Suprapubic skin (tissue), 4 donors: ENCODE measurements at regions not wholly inside any gene's neighbourhood (a gene's known extent, or its start where the extent isn't known, plus 50 kb on each side); places are given as distances from the start of the nearest gene placed in this dataset.

Experiments used
- DNase-seq, 2 donors: peaks; one replicate each; pipeline ENCODE4 v3.0.0-alpha.2; 2019; ENCODE audit warnings: low spot score in 2 of 2
- H3K27ac ChIP-seq: fragments of 200-600 bp; sonication (generic); one replicate; pipeline ENCODE4 v1.5.1; 2019
- H3K27me3 ChIP-seq: fragments of 200-600 bp; sonication (generic); one replicate; pipeline ENCODE4 v1.5.1; 2019
- H3K36me3 ChIP-seq: fragments of 200-600 bp; sonication (generic); one replicate; pipeline ENCODE4 v1.5.1; 2019
- H3K4me1 ChIP-seq: fragments of 200-600 bp; sonication (generic); one replicate; pipeline ENCODE4 v1.5.1; 2019
- H3K4me3 ChIP-seq: fragments of 200-600 bp; sonication (generic); one replicate; pipeline ENCODE4 v1.5.1; 2019; ENCODE audit warnings: mild to moderate bottlenecking
- H3K9me3 ChIP-seq: fragments of 200-600 bp; sonication (generic); one replicate; pipeline ENCODE4 v1.5.1; 2019
- EP300 ChIP-seq: sonication (generic); formaldehyde crosslinking; IDR thresholded peaks from one replicate; pipeline ENCODE4 v1.6.1; 2017; ENCODE audit warnings: antibody characterized with exemption
- POLR2A ChIP-seq, 2 donors: fragments of 450-650 bp; IDR thresholded peaks; one replicate each; pipeline ENCODE4 v1.6.1; 2017; ENCODE audit warnings: antibody characterized with exemption in 2 of 2, mild to moderate bottlenecking in 2 of 2, moderate library complexity in 2 of 2
- POLR2AphosphoS5 ChIP-seq, 3 donors: sonication (generic); formaldehyde crosslinking; IDR thresholded peaks; one replicate each; pipeline ENCODE4 v1.6.1; 2017; ENCODE audit warnings: antibody characterized with exemption in 3 of 3
- WGBS: methylation state at CpG from one replicate; pipeline ENCODE4 v1.1.5; 2018; 5-methylcytosine and 5-hydroxymethylcytosine counted together
- TF ChIP-seq, protein P1 (sequence below), 2 donors: fragments of 200-600 bp in 1 of 2; fragments of 450-650 bp in 1 of 2; sonication (generic) in 1 of 2; IDR thresholded peaks; one replicate each; pipeline ENCODE4 v1.5.1; 2016 to 2019; ENCODE audit warnings: antibody characterized with exemption in 2 of 2, mild to moderate bottlenecking in 1 of 2, moderate library complexity in 1 of 2

DNA sequence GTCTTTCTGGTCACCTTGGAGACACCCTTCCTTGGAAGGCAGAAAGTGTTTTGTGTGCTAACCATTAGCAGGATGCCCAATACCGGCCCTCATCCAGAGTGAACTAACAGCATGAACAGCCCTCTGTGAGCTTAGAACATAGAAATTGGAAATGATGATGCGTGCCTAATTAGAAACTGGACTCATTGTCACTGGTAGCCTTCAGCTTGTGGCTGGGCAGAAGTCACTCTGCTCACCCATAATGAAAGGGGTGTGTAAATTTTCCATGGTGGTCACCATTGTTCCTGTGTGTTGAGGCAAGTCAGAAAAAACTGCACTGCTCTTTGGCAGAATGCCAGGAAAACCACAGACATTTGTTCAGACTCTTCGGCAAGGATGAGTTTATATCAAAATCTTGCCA, 74.7 kb upstream of the CNTN4 start:
- no peak for DNase-seq
- Histone ChIP-seq H3K9me3 (no peaks in the 10 kb centered on the region), H3K4me1 (no peaks in the 10 kb centered on the region), H3K36me3 (no peaks in the 10 kb centered on the region), H3K27ac (no peak overlapping the region), H3K27me3 (no peaks in the 10 kb centered on the region), H3K4me3 (no peak overlapping the region)
- TF ChIP-seq POLR2AphosphoS5 (IDR thresholded peaks at IDR 0.05) (no peak), POLR2A (IDR thresholded peaks at IDR 0.05) (no peak)
- TF ChIP-seq, protein P1, sequence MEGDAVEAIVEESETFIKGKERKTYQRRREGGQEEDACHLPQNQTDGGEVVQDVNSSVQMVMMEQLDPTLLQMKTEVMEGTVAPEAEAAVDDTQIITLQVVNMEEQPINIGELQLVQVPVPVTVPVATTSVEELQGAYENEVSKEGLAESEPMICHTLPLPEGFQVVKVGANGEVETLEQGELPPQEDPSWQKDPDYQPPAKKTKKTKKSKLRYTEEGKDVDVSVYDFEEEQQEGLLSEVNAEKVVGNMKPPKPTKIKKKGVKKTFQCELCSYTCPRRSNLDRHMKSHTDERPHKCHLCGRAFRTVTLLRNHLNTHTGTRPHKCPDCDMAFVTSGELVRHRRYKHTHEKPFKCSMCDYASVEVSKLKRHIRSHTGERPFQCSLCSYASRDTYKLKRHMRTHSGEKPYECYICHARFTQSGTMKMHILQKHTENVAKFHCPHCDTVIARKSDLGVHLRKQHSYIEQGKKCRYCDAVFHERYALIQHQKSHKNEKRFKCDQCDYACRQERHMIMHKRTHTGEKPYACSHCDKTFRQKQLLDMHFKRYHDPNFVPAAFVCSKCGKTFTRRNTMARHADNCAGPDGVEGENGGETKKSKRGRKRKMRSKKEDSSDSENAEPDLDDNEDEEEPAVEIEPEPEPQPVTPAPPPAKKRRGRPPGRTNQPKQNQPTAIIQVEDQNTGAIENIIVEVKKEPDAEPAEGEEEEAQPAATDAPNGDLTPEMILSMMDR (IDR thresholded peaks at IDR 0.05), result no peak
- WGBS, result 60% methylated on average over 3 of the region's 3 CpGs

- TF ChIP-seq POLR2A (IDR thresholded peaks at IDR 0.05) (no peak), EP300 (no peak), POLR2AphosphoS5 (IDR thresholded peaks at IDR 0.05) (no peak)
- TF ChIP-seq, protein P1 (IDR thresholded peaks at IDR 0.05), result no peak
- Histone ChIP-seq H3K27ac (no peak overlapping the region), H3K36me3 (no peaks in the 10 kb centered on the region), H3K9me3 (no peaks in the 10 kb centered on the region), H3K4me3 (no peak overlapping the region), H3K27me3 (no peaks in the 10 kb centered on the region), H3K4me1 (no peaks in the 10 kb centered on the region)
- WGBS, result 64% methylated on average over 4 of the region's 4 CpGs
- no peak for DNase-seq
These were observed 74.0 kb upstream of the CNTN4 start for GRCh38 chr3:2024713-2025112.

- TF ChIP-seq, protein P1 (IDR thresholded peaks at IDR 0.05), result no peak
- 93% methylated on average over 3 of the region's 3 CpGs for WGBS
These were observed 69.1 kb upstream of the CNTN4 start for GRCh38 chr3:2029559-2029958.

DNA sequence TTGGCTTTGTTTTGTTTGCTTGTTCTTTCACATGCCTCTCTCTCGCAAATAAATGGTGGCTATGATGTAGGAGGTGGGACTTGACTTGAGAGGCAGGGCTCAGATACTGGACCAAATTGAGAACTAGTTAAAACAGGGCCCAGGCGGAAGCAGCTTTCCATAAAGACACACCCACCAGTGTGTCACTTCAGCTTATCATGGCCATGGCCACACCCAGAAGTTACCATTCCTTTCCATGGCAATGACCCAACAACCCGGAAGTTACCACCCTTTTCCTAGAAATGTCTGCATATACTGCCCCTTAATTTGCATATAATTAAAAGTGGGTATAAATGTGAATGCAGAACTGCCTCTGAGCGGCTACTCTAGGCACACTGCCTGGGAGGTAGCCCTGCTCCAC, 62.6 kb upstream of the CNTN4 start:
- H3K27ac ChIP-seq, result no peak overlapping the region
- TF ChIP-seq POLR2A (IDR thresholded peaks at IDR 0.05) (no peak), POLR2AphosphoS5 (IDR thresholded peaks at IDR 0.05) (no peak), EP300 (no peak)
- TF ChIP-seq, protein P1 (IDR thresholded peaks at IDR 0.05), result no peak
- no peaks in the 10 kb centered on the region for H3K27me3 ChIP-seq
- no peaks in the 10 kb centered on the region for H3K9me3 ChIP-seq
- H3K36me3 ChIP-seq, result no peaks in the 10 kb centered on the region
- no peak overlapping the region for H3K4me3 ChIP-seq
- WGBS, result 76% methylated on average over 4 of the region's 4 CpGs
- H3K4me1 ChIP-seq, result no peaks in the 10 kb centered on the region
- DNase-seq, result no peak

More at GRCh38 chr3:2029559-2029958, 69.1 kb upstream of the CNTN4 start:
- Histone ChIP-seq H3K27ac (no peak overlapping the region), H3K4me3 (no peak overlapping the region), H3K9me3 (no peaks in the 10 kb centered on the region), H3K27me3 (no peaks in the 10 kb centered on the region), H3K36me3 (no peaks in the 10 kb centered on the region), H3K4me1 (no peaks in the 10 kb centered on the region)
- DNase-seq, result no peak

DNA sequence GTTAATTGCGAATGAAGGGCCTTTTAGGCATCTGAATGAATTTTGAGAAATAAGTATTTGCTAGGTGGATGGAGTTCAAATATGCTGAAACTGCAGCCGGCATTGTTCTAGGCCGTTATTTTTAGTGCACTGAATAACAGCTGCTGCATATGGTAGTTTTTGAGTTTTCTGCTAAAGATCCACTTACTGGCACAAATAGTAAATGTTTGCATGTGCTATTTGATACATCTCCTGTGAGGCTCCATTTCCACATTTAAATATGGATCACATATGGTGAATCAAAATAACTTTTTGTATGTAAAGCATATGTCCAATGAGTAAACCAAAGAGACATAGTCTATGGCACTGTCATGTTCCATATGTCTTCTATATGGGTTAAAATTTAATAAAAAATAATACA, 56.7 kb upstream of the CNTN4 start:
- Histone ChIP-seq H3K4me1 (no peaks in the 10 kb centered on the region), H3K9me3 (no peaks in the 10 kb centered on the region), H3K27me3 (no peaks in the 10 kb centered on the region), H3K4me3 (no peak overlapping the region), H3K36me3 (no peaks in the 10 kb centered on the region), H3K27ac (no peak overlapping the region)
- no peak for DNase-seq
- no peak for TF ChIP-seq POLR2A (IDR thresholded peaks at IDR 0.05)
- WGBS, result 68% methylated on average over 3 of the region's 3 CpGs
